OCI-LY1 (cell line): ENCODE measurements at regions not wholly inside any gene's neighbourhood (a gene's known extent, or its start where the extent isn't known, plus 50 kb on each side); places are given as distances from the start of the nearest gene placed in this dataset.

Experiments
- CTCF ChIP-seq: fragments of 200-600 bp; sonication (generic), shearing (Covaris generic); IDR thresholded peaks from 2 replicates; pipeline ENCODE4 v1.5.1; 2017; ENCODE audit warnings: mild to moderate bottlenecking, antibody characterized with exemption, low read length, moderate library complexity, mixed read lengths
- EZH2 ChIP-seq: fragments of 200-600 bp; sonication (generic), shearing (Covaris generic); IDR thresholded peaks from 2 replicates; pipeline ENCODE4 v1.8.0; 2017; ENCODE audit warnings: borderline replicate concordance, mixed run types, mild to moderate bottlenecking, antibody characterized with exemption, low read length, moderate library complexity, mixed read lengths

- no peak for TF ChIP-seq CTCF
- TF ChIP-seq EZH2 = no peak
Measured at GRCh38 chr13:112220296-112220875, 153.4 kb downstream of the SOX1 start.
